Hepatocyte (in vitro differentiated cells): ENCODE measurements at regions not wholly inside any gene's neighbourhood (a gene's known extent, or its start where the extent isn't known, plus 50 kb on each side); places are given as distances from the start of the nearest gene placed in this dataset.

Source experiments
- DNase-seq: peaks from one replicate; pipeline ENCODE4 v3.0.0-alpha.2; 2016; ENCODE audit warnings: low spot score
- H2AFZ ChIP-seq: fragments of 200-600 bp; sonication (generic); 2 replicates; pipeline ENCODE4 v1.6.0; 2016; ENCODE audit warnings: antibody characterized with exemption, mild to moderate bottlenecking
- H3K27ac ChIP-seq: fragments of 200-600 bp; sonication (generic); 2 replicates; pipeline ENCODE4 v1.5.1; 2016; ENCODE audit warnings: mild to moderate bottlenecking
- H3K27me3 ChIP-seq: fragments of 200-600 bp; sonication (generic); 2 replicates; pipeline ENCODE4 v1.6.1; 2016
- H3K36me3 ChIP-seq: fragments of 200-600 bp; sonication (generic); replicated peaks from 2 replicates; pipeline ENCODE4 v1.5.1; 2016; ENCODE audit warnings: low read depth; ENCODE audit not compliant: insufficient read depth
- H3K4me1 ChIP-seq: fragments of 200-600 bp; sonication (generic); 2 replicates; pipeline ENCODE4 v1.5.1; 2016; ENCODE audit warnings: mild to moderate bottlenecking, moderate library complexity; ENCODE audit not compliant: insufficient read depth
- H3K4me2 ChIP-seq: fragments of 200-600 bp; sonication (generic); 2 replicates; pipeline ENCODE4 v1.6.0; 2016
- H3K4me3 ChIP-seq: fragments of 200-600 bp; sonication (generic); 2 replicates; pipeline ENCODE4 v1.5.1; 2016; ENCODE audit warnings: mild to moderate bottlenecking
- H3K79me2 ChIP-seq: fragments of 200-600 bp; sonication (generic); 2 replicates; pipeline ENCODE4 v1.6.0; 2017; ENCODE audit warnings: mild to moderate bottlenecking
- H3K9me2 ChIP-seq: fragments of 200-600 bp; sonication (generic); replicated peaks from 2 replicates; pipeline ENCODE4 v1.6.0; 2017; ENCODE audit warnings: mild to moderate bottlenecking; ENCODE audit not compliant: insufficient read depth
- H3K9me3 ChIP-seq: fragments of 200-600 bp; sonication (generic); 2 replicates; pipeline ENCODE4 v1.5.1; 2016; ENCODE audit warnings: low read depth, mild to moderate bottlenecking
- H4K20me1 ChIP-seq: fragments of 200-600 bp; sonication (generic); 2 replicates; pipeline ENCODE4 v1.6.0; 2016; ENCODE audit warnings: mild to moderate bottlenecking; ENCODE audit not compliant: insufficient read depth, poor library complexity, severe bottlenecking
- CTCF ChIP-seq: fragments of 200-600 bp; sonication (generic); IDR thresholded peaks from 2 replicates; pipeline ENCODE4 v1.5.1; 2016; ENCODE audit warnings: antibody characterized with exemption, mild to moderate bottlenecking; ENCODE audit not compliant: poor library complexity
- EZH2 ChIP-seq: fragments of 200-600 bp; sonication (generic); IDR thresholded peaks from 2 replicates; pipeline ENCODE4 v1.6.1; 2016; ENCODE audit warnings: antibody characterized with exemption, mild to moderate bottlenecking, borderline replicate concordance
- EZH2phosphoT487 ChIP-seq: fragments of 200-600 bp; sonication (generic); IDR thresholded peaks from one replicate; pipeline ENCODE4 v1.6.1; 2018; ENCODE audit warnings: antibody characterized with exemption, mild to moderate bottlenecking, low read depth, moderate library complexity; ENCODE audit not compliant: unreplicated experiment, severe bottlenecking
- WGBS: methylation state at CpG from one replicate; pipeline ENCODE4 v1.1.6; 2016; ENCODE audit warnings: low lambda C conversion rate; ENCODE audit errors: missing lambda C conversion rate; 5-methylcytosine and 5-hydroxymethylcytosine counted together

GRCh38 chr13:72599178-72599743 is 128.2 kb downstream of the MZT1 start:
- no peak for DNase-seq
- 32% methylated on average over 3 of the region's 3 CpGs for WGBS
- no peak for TF ChIP-seq EZH2phosphoT487
- no peak for TF ChIP-seq CTCF
- TF ChIP-seq EZH2 = no peak
- no peak overlapping the region for H3K27ac ChIP-seq
- H3K27me3 ChIP-seq = no peaks in the 10 kb centered on the region
- H3K79me2 ChIP-seq = no peaks in the 10 kb centered on the region
- H3K4me2 ChIP-seq = no peak overlapping the region
- H3K36me3 ChIP-seq = no peaks in the 10 kb centered on the region
- no peak overlapping the region for H2AFZ ChIP-seq
- no peaks in the 10 kb centered on the region for H4K20me1 ChIP-seq
- no peaks in the 10 kb centered on the region for H3K9me2 ChIP-seq
- H3K4me3 ChIP-seq = no peak overlapping the region
- no peaks in the 10 kb centered on the region for H3K9me3 ChIP-seq
- no peaks in the 10 kb centered on the region for H3K4me1 ChIP-seq

- H3K4me1 ChIP-seq = no peaks in the 10 kb centered on the region
- no peaks in the 10 kb centered on the region for H3K27me3 ChIP-seq
- H3K79me2 ChIP-seq = no peaks in the 10 kb centered on the region
- no peak overlapping the region for H3K27ac ChIP-seq
- no peaks in the 10 kb centered on the region for H3K9me2 ChIP-seq
- 88% methylated on average over 1 of the region's 1 CpG for WGBS
- no peaks in the 10 kb centered on the region for H4K20me1 ChIP-seq
- no peaks in the 10 kb centered on the region for H3K9me3 ChIP-seq
- no peak overlapping the region for H3K4me3 ChIP-seq
- TF ChIP-seq CTCF (no peak), EZH2 (no peak), EZH2phosphoT487 (no peak)
- no peaks in the 10 kb centered on the region for H3K36me3 ChIP-seq
- DNase-seq = no peak
- H3K4me2 ChIP-seq = no peak overlapping the region
- H2AFZ ChIP-seq = no peak overlapping the region
Measured at GRCh38 chr13:72590091-72590740, 137.2 kb downstream of the MZT1 start.

- Histone ChIP-seq H3K79me2 (no peaks in the 10 kb centered on the region), H3K9me2 (no peaks in the 10 kb centered on the region), H3K27ac (no peak overlapping the region), H3K4me1 (no peaks in the 10 kb centered on the region), H4K20me1 (no peaks in the 10 kb centered on the region), H3K4me2 (no peak overlapping the region), H3K27me3 (no peaks in the 10 kb centered on the region), H3K9me3 (no peaks in the 10 kb centered on the region), H3K36me3 (no peaks in the 10 kb centered on the region), H3K4me3 (no peak overlapping the region), H2AFZ (no peak overlapping the region)
- peak; percentile 6 for DNase-seq
- whole genome bisulfite sequencing = 50% methylated on average over 3 of the region's 3 CpGs
- TF ChIP-seq CTCF (no peak), EZH2phosphoT487 (no peak), EZH2 (no peak)
Measured at GRCh38 chr13:72586518-72586917, 140.9 kb downstream of the MZT1 start.
